ENCODE measurements at regions not wholly inside any gene's neighbourhood (a gene's known extent, or its start where the extent isn't known, plus 50 kb on each side); places are given as distances from the start of the nearest gene placed in this dataset.

DNA sequence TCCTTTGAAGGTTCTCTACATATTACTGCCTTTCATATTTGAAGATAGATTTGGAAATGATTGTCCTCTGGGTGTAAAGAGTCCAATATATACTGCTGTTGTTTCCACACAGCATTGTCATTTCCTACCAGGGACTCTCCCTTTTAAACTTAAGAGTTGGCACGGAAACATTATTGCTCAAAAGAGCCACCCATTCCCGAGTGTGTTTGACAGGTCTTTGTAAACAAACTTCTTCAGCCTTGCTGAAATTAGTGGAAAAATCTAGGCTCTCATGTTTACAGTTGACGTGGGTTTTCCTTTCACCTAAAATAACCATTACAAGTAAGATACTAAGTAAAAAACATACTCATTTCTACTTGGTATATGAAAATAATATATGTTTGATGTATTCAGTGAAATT lies 111.4 kb upstream of the LIMCH1 start:
- Histone ChIP-seq H3K79me2 (ENCODE audit: control insufficient read depth, insufficient read depth, low read length) (no peaks in the 10 kb centered on the region), H3K4me1 (ENCODE audit: control insufficient read depth, insufficient read depth, low read length) (no peaks in the 10 kb centered on the region), H3K9ac (ENCODE audit: control insufficient read depth, insufficient read depth, low read length) (no peak overlapping the region), H3K36me3 (ENCODE audit: control insufficient read depth in 2 of 2, insufficient read depth in 2 of 2, low read length in 1 of 2) (no peaks in the 10 kb centered on the region), H3K9me3 (replicated peaks; ENCODE audit: control insufficient read depth, insufficient read depth, low read length) (no peaks in the 10 kb centered on the region), H3K4me3 (no peak overlapping the region), H3K27me3 (replicated peaks in 1 of 2; ENCODE audit: control insufficient read depth in 2 of 2, insufficient read depth in 2 of 2, low read length in 1 of 2) (no peaks in the 10 kb centered on the region; a peak in 1 of 4 replicates), H2AFZ (ENCODE audit: control insufficient read depth, low read depth, low read length) (no peak overlapping the region), H4K20me1 (ENCODE audit: control insufficient read depth, insufficient read depth) (no peaks in the 10 kb centered on the region), H3K27ac (ENCODE audit: control insufficient read depth, insufficient read depth) (no peak overlapping the region), H3K4me2 (ENCODE audit: control insufficient read depth, insufficient read depth) (no peak overlapping the region)
- intact Hi-C loops (cut with micrococcal nuclease; ENCODE audit: unreplicated experiment) (no loop called here), in situ Hi-C loops (cut with MboI) (no loop called here)
- RAD21 ChIA-PET (ENCODE audit: unreplicated experiment) = no interaction called here
- SMC1A ChIA-PET (ENCODE audit: uncharacterized antibody, unreplicated experiment) = interaction anchor here (0.6 kb wide), 1 partner anchor 35 kb away, joined by 3 read pairs; no protein-coding TSS in a partner anchor
- WGBS (ENCODE audit: insufficient coverage, insufficient replicate concordance, low lambda C conversion rate, missing lambda C conversion rate) = 17% methylated on average over 3 of the region's 3 CpGs
- ATAC-seq (no peak), FAIRE-seq (no peak), DNase-seq (ENCODE audit: low read depth, low spot score) (no peak)
- POLR2A ChIA-PET = no interaction called here
- CTCF ChIA-PET = no interaction called here
- no TSS peak for BruUV-seq (replicated peaks)
- TF ChIP-seq BRCA1 (IDR thresholded peaks at IDR 0.05; ENCODE audit: low read depth, low read length) = no peak
- TF ChIP-seq SREBF1 (IDR thresholded peaks at IDR 0.05; ENCODE audit: low read length) = no peak
- no peak for TF ChIP-seq RBBP5 (conservative IDR thresholded peaks at IDR 0.05)
- TF ChIP-seq CHD4 (IDR thresholded peaks at IDR 0.05) = no peak
- TF ChIP-seq E4F1 (IDR thresholded peaks at IDR 0.05; ENCODE audit: borderline replicate concordance, partially characterized antibody) = no peak
- TF ChIP-seq MTA3 (IDR thresholded peaks at IDR 0.05; ENCODE audit: borderline replicate concordance, low read length) = no peak
- TF ChIP-seq, protein P1, sequence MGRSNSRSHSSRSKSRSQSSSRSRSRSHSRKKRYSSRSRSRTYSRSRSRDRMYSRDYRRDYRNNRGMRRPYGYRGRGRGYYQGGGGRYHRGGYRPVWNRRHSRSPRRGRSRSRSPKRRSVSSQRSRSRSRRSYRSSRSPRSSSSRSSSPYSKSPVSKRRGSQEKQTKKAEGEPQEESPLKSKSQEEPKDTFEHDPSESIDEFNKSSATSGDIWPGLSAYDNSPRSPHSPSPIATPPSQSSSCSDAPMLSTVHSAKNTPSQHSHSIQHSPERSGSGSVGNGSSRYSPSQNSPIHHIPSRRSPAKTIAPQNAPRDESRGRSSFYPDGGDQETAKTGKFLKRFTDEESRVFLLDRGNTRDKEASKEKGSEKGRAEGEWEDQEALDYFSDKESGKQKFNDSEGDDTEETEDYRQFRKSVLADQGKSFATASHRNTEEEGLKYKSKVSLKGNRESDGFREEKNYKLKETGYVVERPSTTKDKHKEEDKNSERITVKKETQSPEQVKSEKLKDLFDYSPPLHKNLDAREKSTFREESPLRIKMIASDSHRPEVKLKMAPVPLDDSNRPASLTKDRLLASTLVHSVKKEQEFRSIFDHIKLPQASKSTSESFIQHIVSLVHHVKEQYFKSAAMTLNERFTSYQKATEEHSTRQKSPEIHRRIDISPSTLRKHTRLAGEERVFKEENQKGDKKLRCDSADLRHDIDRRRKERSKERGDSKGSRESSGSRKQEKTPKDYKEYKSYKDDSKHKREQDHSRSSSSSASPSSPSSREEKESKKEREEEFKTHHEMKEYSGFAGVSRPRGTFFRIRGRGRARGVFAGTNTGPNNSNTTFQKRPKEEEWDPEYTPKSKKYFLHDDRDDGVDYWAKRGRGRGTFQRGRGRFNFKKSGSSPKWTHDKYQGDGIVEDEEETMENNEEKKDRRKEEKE (IDR thresholded peaks at IDR 0.05) = no peak
- no peak for TF ChIP-seq RB1 (IDR thresholded peaks at IDR 0.05; ENCODE audit: borderline replicate concordance)
- no peak for TF ChIP-seq MEF2B (IDR thresholded peaks at IDR 0.05; ENCODE audit: partially characterized antibody, poor library complexity, severe bottlenecking)
- TF ChIP-seq SMAD1 (IDR thresholded peaks at IDR 0.05; ENCODE audit: low read depth, partially characterized antibody) = no peak
